Caco-2 (cell line): ENCODE measurements at regions not wholly inside any gene's neighbourhood (a gene's known extent, or its start where the extent isn't known, plus 50 kb on each side); places are given as distances from the start of the nearest gene placed in this dataset.

ENCODE experiments used
- BruUV-seq: library from RNA; stranded (reverse); fragments of 400-500 nt; replicated peaks from 2 replicates; lab custom pipeline; 2021; lab: Mats Ljungman, UMichigan
- CTCF ChIA-PET: fragments of 300-600 bp; sonication (Branson Sonifier 250); formaldehyde crosslinking; loops from one replicate; lab custom pipeline; 2022; ENCODE audit warnings: antibody characterized with exemption; lab: Charles Lee
- POLR2A ChIA-PET: fragments of 300-600 bp; sonication (Branson Sonifier 250); formaldehyde crosslinking; loops from one replicate; lab custom pipeline; 2022; ENCODE audit warnings: antibody characterized with exemption; lab: Charles Lee
- DNase-seq, 2 experiments: peaks; one replicate each; pipeline versions ENCODE4 v3.0.0 to v3.0.0-alpha.2; 2020 to 2022
- H3K27me3 ChIP-seq: replicated peaks from 2 replicates; pipeline ENCODE4 v1.6.0; 2011; ENCODE audit warnings: low read length; ENCODE audit not compliant: control insufficient read depth, insufficient read depth
- H3K36me3 ChIP-seq: 2 replicates; pipeline ENCODE4 v1.5.1; 2011; ENCODE audit warnings: low read length; ENCODE audit not compliant: control insufficient read depth, insufficient read depth
- H3K4me1 ChIP-seq: fragments of 250-450 bp; sonication (Bioruptor Pico); 2 replicates; pipeline ENCODE4 v1.5.1; 2020; ENCODE audit warnings: mild to moderate bottlenecking
- H3K4me3 ChIP-seq: 2 replicates; pipeline ENCODE4 v1.5.1; 2011; ENCODE audit warnings: low read depth, mild to moderate bottlenecking, control low read depth, low read length
- H3K9me3 ChIP-seq: fragments of 250-450 bp; sonication (Bioruptor Pico); 2 replicates; pipeline ENCODE4 v1.5.1; 2020; ENCODE audit warnings: mild to moderate bottlenecking, moderate library complexity
- H3K27ac Mint-ChIP-seq: one replicate; pipeline ENCODE4 v1.8.0; 2022; ENCODE audit warnings: mixed read lengths; ENCODE audit not compliant: unreplicated experiment
- H3K27me3 Mint-ChIP-seq: one replicate; pipeline ENCODE4 v1.8.0; 2022; ENCODE audit warnings: mixed read lengths; ENCODE audit not compliant: insufficient read depth, unreplicated experiment
- H3K36me3 Mint-ChIP-seq: one replicate; pipeline ENCODE4 v1.8.0; 2022; ENCODE audit warnings: mild to moderate bottlenecking, mixed read lengths; ENCODE audit not compliant: insufficient read depth, unreplicated experiment
- H3K4me1 Mint-ChIP-seq: one replicate; pipeline ENCODE4 v1.8.0; 2022; ENCODE audit warnings: low read depth, mixed read lengths; ENCODE audit not compliant: unreplicated experiment
- H3K4me3 Mint-ChIP-seq: one replicate; pipeline ENCODE4 v1.8.0; 2022; ENCODE audit warnings: mild to moderate bottlenecking, moderate library complexity, mixed read lengths; ENCODE audit not compliant: unreplicated experiment
- H3K9me3 Mint-ChIP-seq: one replicate; pipeline ENCODE4 v1.8.0; 2022; ENCODE audit warnings: mixed read lengths; ENCODE audit not compliant: unreplicated experiment
- CTCF ChIP-seq, 2 experiments: fragments of 200-600 bp in 1 of 2; IDR thresholded peaks; 1 replicate in 1 of 2; 2 replicates in 1 of 2; pipeline versions ENCODE4 v1.5.1 to v1.8.0; 2011 to 2022; ENCODE audit warnings: antibody characterized with exemption in 1 of 2, control low read depth in 1 of 2, inconsistent platforms in 1 of 2, low read depth in 1 of 2, low read length in 1 of 2, mild to moderate bottlenecking in 1 of 2, moderate library complexity in 1 of 2; ENCODE audit not compliant: insufficient read depth in 1 of 2, severe bottlenecking in 1 of 2, unreplicated experiment in 1 of 2
- intact Hi-C: fragments of 100-400 bp; cut with micrococcal nuclease; formaldehyde crosslinking; loops from one replicate; pipeline ENCODE4 v1.10.0; 2022; ENCODE audit not compliant: unreplicated experiment

GRCh38 chr14:30045720-30046119 is 118.1 kb upstream of the PRKD1 start:
- TF ChIP-seq CTCF (IDR thresholded peaks at IDR 0.05; ENCODE audit: insufficient read depth in 1 of 2, low read depth in 1 of 2, low read length in 1 of 2, severe bottlenecking in 1 of 2, unreplicated experiment in 1 of 2) = no peak
- peaks cover 4% of the 10 kb centered on the region for H3K27me3 Mint-ChIP-seq
- Histone ChIP-seq H3K36me3 (no peaks in the 10 kb centered on the region), H3K4me3 (no peak overlapping the region), H3K27me3 (no peaks in the 10 kb centered on the region), H3K4me1 (no peaks in the 10 kb centered on the region), H3K9me3 (no peaks in the 10 kb centered on the region)
- peaks cover 18% of the 10 kb centered on the region for H3K9me3 Mint-ChIP-seq
- BruUV-seq = no TSS peak
- DNase-seq = no peak
- H3K36me3 Mint-ChIP-seq = no peaks in the 10 kb centered on the region
- H3K4me3 Mint-ChIP-seq = no peak overlapping the region
- CTCF ChIA-PET = no interaction called here
- no peaks in the 10 kb centered on the region for H3K4me1 Mint-ChIP-seq
- no peak overlapping the region for H3K27ac Mint-ChIP-seq
- intact Hi-C loops = no loop called here
- POLR2A ChIA-PET = no interaction called here

- no peak overlapping the region for H3K27ac Mint-ChIP-seq
- no peaks in the 10 kb centered on the region for H3K27me3 ChIP-seq
- ChIA-PET CTCF (no interaction called here), POLR2A (no interaction called here)
- H3K36me3 Mint-ChIP-seq = no peaks in the 10 kb centered on the region
- no peaks in the 10 kb centered on the region for H3K36me3 ChIP-seq
- H3K27me3 Mint-ChIP-seq = peaks cover 2% of the 10 kb centered on the region
- DNase-seq = no peak
- H3K4me3 ChIP-seq = no peak overlapping the region
- H3K4me1 Mint-ChIP-seq = no peaks in the 10 kb centered on the region
- H3K9me3 Mint-ChIP-seq = peaks cover 9% of the 10 kb centered on the region
- H3K4me3 Mint-ChIP-seq = no peak overlapping the region
- no peaks in the 10 kb centered on the region for H3K4me1 ChIP-seq
- intact Hi-C loops = no loop called here
- TF ChIP-seq CTCF (IDR thresholded peaks at IDR 0.05; ENCODE audit: insufficient read depth in 1 of 2, low read depth in 1 of 2, low read length in 1 of 2, severe bottlenecking in 1 of 2, unreplicated experiment in 1 of 2) = no peak
- H3K9me3 ChIP-seq = no peaks in the 10 kb centered on the region
- BruUV-seq = no TSS peak
These were observed 125.5 kb upstream of the PRKD1 start for GRCh38 chr14:30053103-30053502.

GRCh38 chr14:30054201-30054600 is 126.6 kb upstream of the PRKD1 start:
- H3K4me1 Mint-ChIP-seq = no peaks in the 10 kb centered on the region
- no peaks in the 10 kb centered on the region for H3K27me3 ChIP-seq
- H3K27me3 Mint-ChIP-seq = peaks cover 2% of the 10 kb centered on the region
- ChIA-PET POLR2A (no interaction called here), CTCF (no interaction called here)
- H3K36me3 Mint-ChIP-seq = no peaks in the 10 kb centered on the region
- no peaks in the 10 kb centered on the region for H3K4me1 ChIP-seq
- BruUV-seq = no TSS peak
- H3K9me3 ChIP-seq = no peaks in the 10 kb centered on the region
- no peak overlapping the region for H3K27ac Mint-ChIP-seq
- no peak for DNase-seq
- H3K4me3 ChIP-seq = no peak overlapping the region
- peaks cover 8% of the 10 kb centered on the region for H3K9me3 Mint-ChIP-seq
- H3K36me3 ChIP-seq = no peaks in the 10 kb centered on the region
- TF ChIP-seq CTCF (IDR thresholded peaks at IDR 0.05; ENCODE audit: insufficient read depth in 1 of 2, low read depth in 1 of 2, low read length in 1 of 2, severe bottlenecking in 1 of 2, unreplicated experiment in 1 of 2) = no peak
- no peak overlapping the region for H3K4me3 Mint-ChIP-seq
- intact Hi-C loops = no loop called here
